SU-DHL-6 (cell line): ENCODE measurements at regions not wholly inside any gene's neighbourhood (a gene's known extent, or its start where the extent isn't known, plus 50 kb on each side); places are given as distances from the start of the nearest gene placed in this dataset.

Experiments used
- H2AFZ ChIP-seq: fragments of 200-600 bp; sonication (generic); 2 replicates; pipeline ENCODE4 v1.6.1; 2014; ENCODE audit warnings: low read depth, mild to moderate bottlenecking, moderate library complexity, mixed read lengths, antibody characterized with exemption, low read length; ENCODE audit not compliant: severe bottlenecking
- H3F3A ChIP-seq: fragments of 200-600 bp; shearing (Covaris generic); 2 replicates; pipeline ENCODE4 v1.6.0; 2016; ENCODE audit warnings: antibody characterized with exemption, mild to moderate bottlenecking; ENCODE audit not compliant: insufficient read depth
- H3K27ac ChIP-seq: fragments of 200-600 bp; sonication (generic); 2 replicates; pipeline ENCODE4 v1.5.1; 2016; ENCODE audit warnings: low read depth, mild to moderate bottlenecking, low read length, moderate library complexity, mixed read lengths
- H3K27me3 ChIP-seq: fragments of 200-600 bp; sonication (generic), shearing (Covaris generic); 2 replicates; pipeline ENCODE4 v1.6.0; 2014; ENCODE audit warnings: mild to moderate bottlenecking, low read length
- H3K36me3 ChIP-seq: fragments of 200-600 bp; sonication (generic); 2 replicates; pipeline ENCODE4 v1.6.1; 2014; ENCODE audit warnings: mild to moderate bottlenecking, low read length, mixed read lengths
- H3K4me2 ChIP-seq: fragments of 300-600, 200-600 bp; shearing (Covaris generic), sonication (generic); 2 replicates; pipeline ENCODE4 v1.6.0; 2014; ENCODE audit warnings: low read length, low read depth, mild to moderate bottlenecking; ENCODE audit not compliant: poor library complexity, severe bottlenecking
- H3K4me3 ChIP-seq: fragments of 200-600 bp; sonication (generic); 2 replicates; pipeline ENCODE4 v1.5.1; 2014; ENCODE audit warnings: antibody characterized with exemption, low read length, mild to moderate bottlenecking, mixed read lengths; ENCODE audit not compliant: insufficient read depth, poor library complexity, severe bottlenecking
- H3K79me2 ChIP-seq: fragments of 200-600 bp; sonication (generic); 2 replicates; pipeline ENCODE4 v1.6.1; 2014; ENCODE audit warnings: mild to moderate bottlenecking, low read length, moderate library complexity; ENCODE audit not compliant: insufficient read depth
- H3K9ac ChIP-seq: fragments of 200-600 bp; sonication (generic); 2 replicates; pipeline ENCODE4 v1.7.0; 2014; ENCODE audit warnings: mild to moderate bottlenecking, low read length
- H3K9me2 ChIP-seq: fragments of 200-600 bp; sonication (generic); replicated peaks from 2 replicates; pipeline ENCODE4 v1.6.1; 2014; ENCODE audit warnings: low read length; ENCODE audit not compliant: insufficient read depth
- H3K9me3 ChIP-seq: fragments of 200-600 bp; sonication (generic); 2 replicates; pipeline ENCODE4 v1.6.1; 2014; ENCODE audit warnings: low read length, mixed read lengths; ENCODE audit not compliant: insufficient read depth
- H4K20me1 ChIP-seq: fragments of 200-600 bp; sonication (generic); 2 replicates; pipeline ENCODE4 v1.6.1; 2014; ENCODE audit warnings: low read depth, mild to moderate bottlenecking, antibody characterized with exemption, low read length, moderate library complexity, mixed read lengths
- EZH2phosphoT487 ChIP-seq: fragments of 200-600 bp; sonication (generic), shearing (Covaris generic); conservative IDR thresholded peaks from 2 replicates; pipeline ENCODE4 v1.6.1; 2018; ENCODE audit warnings: mild to moderate bottlenecking, antibody characterized with exemption, low read length, moderate library complexity, mixed read lengths
- TF ChIP-seq, protein P1 (sequence below): fragments of 200-600 bp; sonication (generic); IDR thresholded peaks from one replicate; pipeline ENCODE4 v1.5.1; 2017; ENCODE audit warnings: antibody characterized with exemption, mild to moderate bottlenecking, low read length, moderate library complexity; ENCODE audit not compliant: insufficient read depth, poor library complexity, severe bottlenecking

DNA sequence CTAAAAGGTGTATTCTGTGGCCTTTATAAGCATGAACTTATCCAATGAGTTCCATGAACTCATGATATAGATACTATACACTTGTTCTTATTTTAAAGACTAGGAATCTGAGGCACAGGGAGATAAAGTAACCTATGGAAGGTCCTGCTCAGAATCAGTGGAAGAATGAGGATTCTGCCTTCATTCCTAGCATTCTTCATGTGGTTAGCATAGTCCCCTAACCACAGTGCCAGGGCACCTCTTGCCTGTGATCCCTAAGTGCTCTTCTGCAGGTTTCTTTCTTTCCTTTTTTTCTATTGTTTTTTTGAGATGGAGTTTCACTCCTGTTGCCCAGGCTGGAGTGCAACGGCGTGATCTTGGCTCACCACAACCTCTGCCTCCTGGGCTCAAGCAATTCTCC, 174.1 kb downstream of the C9orf152 start:
- H3K4me2 ChIP-seq = no peak overlapping the region
- no peak overlapping the region for H3K4me3 ChIP-seq
- H3F3A ChIP-seq = no peaks in the 10 kb centered on the region
- TF ChIP-seq EZH2phosphoT487 = no peak
- TF ChIP-seq, protein P1, sequence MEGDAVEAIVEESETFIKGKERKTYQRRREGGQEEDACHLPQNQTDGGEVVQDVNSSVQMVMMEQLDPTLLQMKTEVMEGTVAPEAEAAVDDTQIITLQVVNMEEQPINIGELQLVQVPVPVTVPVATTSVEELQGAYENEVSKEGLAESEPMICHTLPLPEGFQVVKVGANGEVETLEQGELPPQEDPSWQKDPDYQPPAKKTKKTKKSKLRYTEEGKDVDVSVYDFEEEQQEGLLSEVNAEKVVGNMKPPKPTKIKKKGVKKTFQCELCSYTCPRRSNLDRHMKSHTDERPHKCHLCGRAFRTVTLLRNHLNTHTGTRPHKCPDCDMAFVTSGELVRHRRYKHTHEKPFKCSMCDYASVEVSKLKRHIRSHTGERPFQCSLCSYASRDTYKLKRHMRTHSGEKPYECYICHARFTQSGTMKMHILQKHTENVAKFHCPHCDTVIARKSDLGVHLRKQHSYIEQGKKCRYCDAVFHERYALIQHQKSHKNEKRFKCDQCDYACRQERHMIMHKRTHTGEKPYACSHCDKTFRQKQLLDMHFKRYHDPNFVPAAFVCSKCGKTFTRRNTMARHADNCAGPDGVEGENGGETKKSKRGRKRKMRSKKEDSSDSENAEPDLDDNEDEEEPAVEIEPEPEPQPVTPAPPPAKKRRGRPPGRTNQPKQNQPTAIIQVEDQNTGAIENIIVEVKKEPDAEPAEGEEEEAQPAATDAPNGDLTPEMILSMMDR = no peak
- no peaks in the 10 kb centered on the region for H4K20me1 ChIP-seq
- H3K27ac ChIP-seq = no peak overlapping the region
- H3K9ac ChIP-seq = no peak overlapping the region
- H3K36me3 ChIP-seq = no peaks in the 10 kb centered on the region
- no peaks in the 10 kb centered on the region for H3K27me3 ChIP-seq
- H3K9me2 ChIP-seq = no peaks in the 10 kb centered on the region
- no peaks in the 10 kb centered on the region for H3K9me3 ChIP-seq
- H2AFZ ChIP-seq = no peak overlapping the region
- H3K79me2 ChIP-seq = no peaks in the 10 kb centered on the region

DNA sequence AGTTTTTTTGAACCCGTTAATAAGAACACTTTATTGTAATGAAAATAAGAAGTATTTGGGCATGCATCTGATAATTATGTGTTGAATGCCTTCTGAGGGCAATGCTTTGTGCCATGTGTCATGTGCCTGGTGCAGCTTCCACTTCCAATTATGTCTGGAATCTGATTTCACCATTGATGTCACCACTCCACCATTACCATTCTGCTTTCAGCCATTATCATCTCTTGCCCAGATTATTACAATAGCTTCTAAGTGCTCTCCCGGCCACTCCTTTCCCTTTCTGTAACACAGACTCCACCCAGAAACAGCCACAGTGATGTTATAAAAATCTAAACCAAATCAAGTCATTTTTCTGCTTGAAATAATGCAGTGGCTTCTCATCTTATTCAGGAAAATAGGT, 171.7 kb downstream of the C9orf152 start:
- Histone ChIP-seq H3K9me2 (no peaks in the 10 kb centered on the region), H3K4me2 (no peak overlapping the region), H3K4me3 (no peak overlapping the region), H3K27ac (no peak overlapping the region), H3K9me3 (no peaks in the 10 kb centered on the region), H3K79me2 (no peaks in the 10 kb centered on the region), H3F3A (no peaks in the 10 kb centered on the region), H3K36me3 (no peaks in the 10 kb centered on the region), H4K20me1 (no peaks in the 10 kb centered on the region), H3K9ac (no peak overlapping the region), H2AFZ (no peak overlapping the region), H3K27me3 (no peaks in the 10 kb centered on the region)
- no peak for TF ChIP-seq EZH2phosphoT487
- TF ChIP-seq, protein P1 = no peak

DNA sequence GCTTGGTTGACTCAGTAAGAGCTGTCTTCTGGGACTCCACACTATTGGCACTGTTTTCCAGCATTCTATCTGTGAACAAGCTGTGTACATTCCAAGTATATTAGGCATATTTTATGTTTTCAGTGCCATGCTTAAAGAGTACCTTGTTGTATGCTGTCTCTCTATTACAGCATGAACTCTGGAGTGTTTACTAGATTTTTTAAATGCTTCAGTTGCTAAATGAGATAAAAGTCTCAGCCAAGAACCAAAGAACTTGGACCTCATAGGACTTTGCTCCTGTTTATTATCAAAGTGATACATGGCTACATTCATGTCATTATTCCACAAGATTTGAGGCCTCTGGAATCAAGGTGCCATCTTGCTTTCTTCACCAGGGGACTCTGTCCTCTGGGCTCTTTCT, 167.2 kb downstream of the C9orf152 start:
- Histone ChIP-seq H4K20me1 (no peaks in the 10 kb centered on the region), H3K79me2 (no peaks in the 10 kb centered on the region), H2AFZ (no peak overlapping the region), H3F3A (no peaks in the 10 kb centered on the region), H3K27ac (no peak overlapping the region), H3K9me3 (no peaks in the 10 kb centered on the region), H3K27me3 (no peaks in the 10 kb centered on the region), H3K4me3 (no peak overlapping the region), H3K4me2 (no peak overlapping the region), H3K9me2 (no peaks in the 10 kb centered on the region), H3K36me3 (no peaks in the 10 kb centered on the region), H3K9ac (no peak overlapping the region)
- TF ChIP-seq, protein P1 = no peak
- no peak for TF ChIP-seq EZH2phosphoT487
